Eye (tissue), 1 donor: ENCODE measurements at regions not wholly inside any gene's neighbourhood (a gene's known extent, or its start where the extent isn't known, plus 50 kb on each side); places are given as distances from the start of the nearest gene placed in this dataset.
"Not testable (repeated sequence)": the region's sequence is repeated elsewhere in the genome, so short reads cannot be mapped to it uniquely, and the experiment has no call there.

ENCODE experiments used
- DNase-seq: peaks from one replicate; pipeline ENCODE4 v3.0.0-alpha.2; 2015

DNA sequence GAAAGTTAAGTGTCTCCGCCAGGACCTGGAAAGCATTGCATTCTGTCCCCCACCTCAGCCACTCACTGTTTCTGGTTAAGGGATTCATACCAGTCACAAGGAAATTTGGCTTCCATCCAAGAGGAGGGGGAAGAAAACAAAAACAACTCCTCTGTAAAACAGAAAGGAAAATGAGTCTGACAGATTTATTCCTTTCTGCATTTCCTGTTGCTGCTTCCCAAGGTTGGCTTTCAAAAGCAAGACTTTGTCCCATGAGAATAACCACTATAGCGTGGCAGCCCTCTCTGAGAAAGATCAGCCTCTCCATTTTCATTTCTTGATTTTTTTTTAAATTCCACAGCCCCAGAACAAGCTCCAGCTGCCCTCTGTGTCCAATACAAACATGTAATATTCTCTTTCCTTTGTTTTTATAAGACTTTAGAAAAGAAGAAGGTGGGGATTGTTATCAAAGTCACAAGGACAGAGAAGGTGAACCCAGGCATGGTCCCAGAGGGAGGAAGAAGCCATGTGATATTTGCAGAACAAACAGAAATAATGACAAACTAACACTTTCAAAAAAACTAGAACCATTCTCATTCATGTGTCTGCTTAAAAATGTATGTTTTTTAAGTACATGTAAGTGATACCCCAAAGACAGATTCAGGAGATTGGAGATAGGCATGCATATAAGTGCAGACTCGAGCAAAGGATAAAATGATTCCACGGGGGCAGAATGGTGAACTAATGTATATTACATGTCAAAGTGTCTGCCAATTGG, 90.7 kb upstream of the DCLK2 start:
- DNase-seq: peak; percentile 77

DNA sequence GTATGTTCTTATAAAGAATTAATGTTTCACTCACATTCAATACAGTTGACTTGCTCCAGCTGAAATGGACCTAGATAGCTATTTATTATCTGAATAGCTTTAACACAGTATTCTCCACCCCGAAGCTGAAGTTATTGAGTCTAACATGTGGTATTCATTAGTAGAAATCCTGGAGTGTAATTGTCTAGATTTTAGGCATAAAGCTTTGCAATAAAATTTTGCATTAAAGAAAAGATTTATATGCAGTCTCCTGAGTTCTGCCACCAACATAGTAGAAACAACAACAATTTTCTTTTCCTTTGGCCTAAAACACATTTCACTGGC, 90.2 kb upstream of the DCLK2 start:
- DNase-seq: no peak

DNA sequence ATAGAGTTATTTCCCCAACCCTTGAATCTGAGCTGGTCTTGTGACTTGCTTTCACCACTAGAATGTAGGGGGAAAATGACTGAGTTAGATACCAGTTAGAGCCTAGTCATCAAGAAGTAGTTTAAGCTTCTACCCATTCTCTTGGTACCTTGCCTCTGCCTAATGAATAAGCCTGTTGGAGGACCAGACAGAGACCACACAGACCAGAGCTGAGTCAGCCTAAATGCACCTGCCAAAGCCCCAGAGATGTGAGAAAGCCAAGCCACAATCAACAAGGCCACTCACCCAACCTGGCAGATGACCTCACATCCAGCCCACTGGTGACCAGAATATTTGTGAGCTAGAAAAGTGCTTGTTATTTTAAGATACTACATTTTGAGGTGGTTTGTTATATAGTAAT, 85.2 kb upstream of the DCLK2 start:
- no peak for DNase-seq

DNA sequence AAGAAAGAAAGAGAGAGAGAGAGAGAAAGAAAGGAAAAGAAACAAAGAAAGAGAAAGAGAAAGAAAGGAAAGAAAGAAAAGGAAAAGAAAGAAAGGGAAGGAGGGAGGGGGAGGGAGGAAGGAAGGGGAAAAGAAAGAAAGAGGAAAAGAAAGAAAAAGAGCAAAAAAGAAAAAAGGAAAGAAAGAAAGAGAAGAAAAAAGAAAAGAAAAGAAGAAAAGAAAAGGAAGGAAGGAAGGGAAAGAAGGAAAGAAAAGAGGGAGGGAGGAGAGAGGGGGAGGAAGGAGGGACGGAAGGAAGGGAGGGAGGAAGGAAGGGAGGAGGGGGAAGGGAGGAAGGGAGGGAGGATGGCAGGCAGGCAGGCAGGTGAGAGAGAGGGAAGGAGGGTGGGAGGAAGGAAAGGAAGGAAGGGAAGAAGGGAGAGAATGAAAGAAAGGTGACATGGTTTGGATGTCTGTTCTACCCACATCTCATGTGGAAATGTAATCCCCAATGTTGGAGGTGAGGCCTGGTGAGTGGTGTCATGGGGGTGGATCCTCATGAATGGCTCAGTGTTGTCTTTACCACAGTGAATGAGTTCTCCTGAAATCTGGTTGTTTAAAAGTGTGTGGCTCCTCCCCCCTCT, 83.0 kb upstream of the DCLK2 start:
- no peak for DNase-seq

DNA sequence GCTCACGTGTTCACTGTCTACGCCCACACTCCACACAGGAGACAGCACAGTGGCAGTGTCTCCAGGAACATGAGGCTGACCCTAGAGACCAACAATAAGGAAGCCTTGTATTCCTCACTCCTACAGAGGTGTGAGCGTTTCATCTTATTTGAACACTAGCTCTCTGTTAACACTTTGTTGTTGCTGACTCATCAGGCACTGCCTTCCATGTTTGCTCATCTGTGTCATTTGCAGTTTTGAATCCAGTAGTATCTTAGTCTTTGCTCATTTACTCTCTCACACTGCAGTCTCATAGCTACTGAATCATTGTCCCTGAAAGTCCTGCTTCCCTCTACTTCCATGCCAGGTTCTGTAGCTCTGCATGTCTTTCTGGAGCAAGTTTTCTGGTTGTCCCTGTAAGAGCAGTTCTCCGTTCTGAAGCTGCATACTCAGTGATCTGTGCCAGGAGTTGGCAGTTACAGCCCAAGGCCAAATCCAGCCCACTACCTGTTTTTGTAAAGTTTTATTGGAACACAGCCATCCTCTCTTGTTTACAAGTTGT, 80.3 kb upstream of the DCLK2 start:
- no peak for DNase-seq

DNA sequence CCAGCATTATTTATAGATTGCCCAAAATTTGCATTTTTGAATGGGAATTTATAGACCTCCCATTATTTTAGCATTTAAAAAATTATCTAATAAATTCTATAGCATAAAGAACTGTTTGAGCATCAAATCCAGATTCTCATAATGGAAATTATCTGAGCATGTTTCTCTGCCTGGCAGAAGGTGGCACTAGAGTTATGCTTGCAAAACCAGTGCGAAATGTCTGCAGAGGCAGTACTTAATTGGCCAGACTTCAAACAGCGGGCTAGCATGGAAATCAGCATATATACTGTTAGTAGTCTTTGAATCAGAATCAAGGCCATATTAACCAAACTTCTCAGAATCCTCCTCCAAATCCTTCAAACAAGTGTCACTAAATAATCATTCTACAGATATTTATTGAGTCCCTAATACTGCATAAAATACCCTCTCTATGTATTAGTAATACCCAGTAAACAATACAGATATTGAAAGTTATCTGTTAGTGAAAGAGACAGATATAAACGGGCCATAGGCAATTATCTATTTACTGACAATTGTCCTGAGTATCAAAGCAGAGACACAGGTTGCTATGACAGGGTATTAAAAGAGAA, 78.7 kb upstream of the DCLK2 start:
- DNase-seq: peak; percentile 77

DNA sequence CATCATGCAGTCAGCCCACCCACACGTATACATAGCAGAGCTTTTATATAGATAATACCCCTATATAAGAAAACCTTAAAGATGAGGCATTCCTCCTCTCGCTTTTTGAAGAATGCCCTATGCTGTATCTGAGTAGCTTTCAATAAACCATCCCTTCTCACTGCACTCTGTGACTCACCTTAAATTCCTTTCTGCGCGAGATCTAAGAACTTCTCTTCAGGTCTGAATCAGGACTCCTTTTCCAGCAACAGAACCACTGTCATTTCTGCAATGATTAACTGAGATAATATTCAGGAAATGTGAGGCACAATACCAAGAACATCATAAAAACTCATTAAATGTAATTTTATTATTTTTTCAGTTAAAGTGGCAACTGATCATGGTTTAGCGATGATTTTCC, 76.4 kb upstream of the DCLK2 start:
- no peak for DNase-seq

DNA sequence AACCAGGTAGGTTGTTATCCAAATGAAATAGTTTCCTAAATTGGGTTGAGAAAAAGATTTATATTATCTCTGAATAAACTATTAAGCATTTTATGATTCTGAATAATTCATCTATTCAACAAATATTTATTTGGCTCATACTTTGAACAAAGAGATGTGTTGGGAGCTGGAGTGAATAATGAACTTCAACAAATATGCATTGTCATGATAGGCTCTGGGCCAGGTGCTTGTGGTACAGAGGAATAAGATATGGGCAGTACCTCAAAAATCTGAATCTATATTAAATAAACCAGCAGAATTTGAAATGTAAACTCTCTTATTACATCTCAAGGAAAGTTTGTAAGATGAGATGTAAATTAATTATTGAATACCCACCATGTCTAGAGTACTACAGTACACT, 75.7 kb upstream of the DCLK2 start:
- DNase-seq: no peak

DNA sequence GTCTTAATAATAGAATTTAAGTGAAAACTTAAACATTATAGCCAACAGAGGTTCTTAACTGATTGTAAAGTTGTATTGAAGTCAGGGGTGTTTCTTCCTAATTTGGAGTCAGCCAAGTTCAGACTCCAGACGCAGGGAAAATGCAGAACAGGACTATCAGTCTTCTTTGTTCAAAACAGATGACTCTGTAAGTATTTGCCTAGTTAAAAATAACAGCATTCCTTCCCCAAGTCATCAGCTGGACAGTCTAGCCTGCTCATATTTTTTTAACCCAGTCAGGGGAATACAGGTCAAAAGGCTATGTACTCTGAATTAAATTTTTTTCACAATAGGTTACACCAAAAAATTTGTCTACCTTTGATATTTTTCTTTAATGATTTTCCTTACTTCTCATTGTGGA, 73.8 kb upstream of the DCLK2 start:
- DNase-seq: no peak

DNA sequence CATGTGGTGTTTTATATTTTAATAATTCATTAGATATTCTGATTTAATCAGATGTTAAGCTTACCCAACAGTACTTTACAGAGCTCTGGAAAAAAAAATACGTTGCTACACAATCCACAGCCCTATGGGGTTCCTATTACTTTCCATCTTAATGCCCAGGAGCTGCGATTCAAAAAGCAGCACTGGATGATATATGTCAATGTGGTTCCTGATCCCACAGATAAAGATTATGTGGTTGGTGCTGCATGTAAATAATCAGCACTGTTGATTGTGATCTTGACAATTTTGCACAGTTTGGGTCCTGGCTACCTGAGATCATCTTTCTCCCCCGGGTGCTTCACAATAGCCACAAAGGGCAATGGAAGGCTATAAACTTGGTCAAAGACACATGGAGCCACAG, 72.7 kb upstream of the DCLK2 start:
- no peak for DNase-seq

DNA sequence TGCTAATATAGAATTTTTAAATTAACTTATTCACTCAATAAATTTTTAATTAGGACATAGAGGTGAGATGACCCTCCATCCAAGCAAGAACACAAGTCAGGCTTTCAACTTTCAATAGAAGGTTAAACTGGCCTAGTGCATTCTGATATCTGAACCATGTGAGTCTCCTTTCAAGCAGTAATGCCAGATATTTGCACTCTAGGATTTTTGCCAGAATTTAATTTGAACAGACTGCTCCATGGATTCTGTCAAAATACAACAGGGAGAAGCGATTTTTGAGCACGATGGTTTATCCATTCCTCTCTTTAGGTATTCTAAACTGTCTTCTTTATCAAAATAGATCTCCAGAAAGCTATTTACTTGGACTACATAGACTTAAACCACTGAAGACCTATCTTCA, 72.0 kb upstream of the DCLK2 start:
- peak; percentile 71 for DNase-seq

DNA sequence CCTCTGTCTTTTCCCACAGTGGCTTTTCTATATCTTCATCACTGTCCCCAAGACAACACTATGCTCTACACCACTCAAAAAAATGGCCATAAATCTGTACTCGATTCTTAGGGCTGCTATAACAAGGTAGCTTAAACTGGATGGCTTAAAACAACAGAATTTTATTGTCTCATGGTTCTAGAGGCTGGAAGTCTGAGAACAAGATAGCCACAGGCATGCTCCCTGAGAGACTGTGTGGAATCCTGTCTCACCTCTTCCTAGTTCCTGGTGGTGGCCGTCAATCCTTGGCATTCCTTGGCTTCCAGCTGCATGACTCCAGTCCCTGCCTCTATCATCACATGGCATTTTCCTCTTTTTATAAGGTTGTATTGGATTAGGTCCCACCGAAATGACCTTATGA, 70.7 kb upstream of the DCLK2 start:
- no peak for DNase-seq

DNA sequence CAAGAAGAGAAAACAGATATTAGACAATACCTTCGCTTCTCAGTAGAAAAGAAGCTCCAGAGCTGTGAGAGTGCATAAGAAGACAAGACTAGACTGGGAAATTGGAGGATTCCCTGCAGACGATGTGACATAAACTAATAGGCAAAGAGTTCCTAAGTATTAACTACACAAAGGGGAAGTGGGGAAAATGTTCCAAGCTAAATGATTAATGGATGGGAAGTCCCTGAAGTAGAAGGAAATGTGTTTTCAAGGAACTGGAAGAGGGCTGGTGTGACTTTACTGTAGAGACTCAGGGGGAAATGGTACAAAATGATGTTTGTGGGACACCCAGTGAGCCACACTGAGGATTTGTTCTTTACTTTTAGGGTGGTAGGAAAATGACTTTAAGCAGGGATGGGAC, 69.7 kb upstream of the DCLK2 start:
- no peak for DNase-seq

DNA sequence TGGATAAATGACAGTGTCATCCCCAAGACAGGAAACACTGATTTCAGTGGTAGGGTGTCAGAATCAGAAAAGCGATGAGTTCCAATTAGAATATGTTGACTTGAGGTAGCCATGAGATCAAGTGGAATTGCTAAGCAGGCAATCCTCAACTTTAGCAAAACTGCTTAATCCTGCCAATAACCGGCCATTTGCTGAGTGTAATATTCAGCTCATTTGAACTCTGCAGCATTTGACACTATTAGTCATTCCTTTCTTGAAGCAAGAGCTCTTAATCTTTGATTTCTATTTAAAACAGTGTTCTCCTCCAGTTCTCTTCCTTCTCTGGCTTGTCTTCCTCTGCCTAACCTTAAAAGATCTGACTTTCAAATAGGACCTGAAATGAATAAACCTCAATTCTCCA, 68.7 kb upstream of the DCLK2 start:
- DNase-seq: no peak

DNA sequence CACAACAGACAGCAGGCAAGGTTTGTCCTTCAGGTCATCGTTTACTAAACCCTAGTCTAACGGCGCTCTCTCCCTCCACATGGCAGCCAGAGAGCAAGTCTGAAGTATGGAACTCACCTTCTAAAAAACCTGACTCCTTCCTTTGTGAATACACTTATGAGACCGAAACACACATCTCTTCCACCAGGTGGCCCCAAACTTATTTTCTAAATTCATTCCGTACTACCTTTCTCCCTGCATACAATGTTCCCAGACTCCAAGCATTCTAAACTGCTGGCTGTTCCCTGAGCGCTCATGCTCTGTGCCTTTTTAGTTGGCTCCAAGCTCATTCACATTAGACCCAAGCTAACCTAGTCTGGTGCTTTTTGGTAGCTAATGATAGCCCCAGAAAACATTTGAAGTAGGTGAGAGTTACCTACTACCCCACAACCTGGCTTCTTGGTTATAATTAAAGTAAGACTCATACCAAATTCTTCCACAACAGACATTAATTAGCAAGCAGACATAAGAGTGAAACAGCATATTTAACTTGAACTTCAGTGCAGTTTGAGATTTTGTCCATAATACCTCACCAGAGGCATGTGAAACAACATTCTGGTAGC, 67.6 kb upstream of the DCLK2 start:
- peak; percentile 85 for DNase-seq

DNA sequence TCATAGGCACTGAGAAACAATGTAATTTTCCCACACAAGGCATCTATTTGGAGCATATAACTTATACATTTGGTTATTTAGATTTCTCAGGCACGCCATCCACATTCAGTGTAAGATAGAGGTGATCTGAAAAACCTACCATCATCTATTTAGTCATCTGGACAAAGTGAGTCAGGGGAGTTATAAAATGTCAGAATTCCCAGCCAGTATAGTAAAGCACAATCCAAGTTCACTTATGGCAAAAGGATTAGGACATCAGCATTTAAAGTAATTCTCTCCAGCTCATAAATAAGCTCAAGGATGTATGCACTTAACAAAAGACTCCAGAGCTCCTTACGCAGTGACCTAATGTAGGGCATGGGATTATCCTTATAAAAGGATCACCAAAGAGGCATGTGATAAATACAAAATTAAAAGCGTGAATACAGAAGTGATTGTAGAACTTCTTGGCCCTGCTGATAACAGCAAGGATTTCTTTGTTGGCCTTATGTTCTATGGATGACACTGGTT, 65.3 kb upstream of the DCLK2 start:
- no peak for DNase-seq

DNA sequence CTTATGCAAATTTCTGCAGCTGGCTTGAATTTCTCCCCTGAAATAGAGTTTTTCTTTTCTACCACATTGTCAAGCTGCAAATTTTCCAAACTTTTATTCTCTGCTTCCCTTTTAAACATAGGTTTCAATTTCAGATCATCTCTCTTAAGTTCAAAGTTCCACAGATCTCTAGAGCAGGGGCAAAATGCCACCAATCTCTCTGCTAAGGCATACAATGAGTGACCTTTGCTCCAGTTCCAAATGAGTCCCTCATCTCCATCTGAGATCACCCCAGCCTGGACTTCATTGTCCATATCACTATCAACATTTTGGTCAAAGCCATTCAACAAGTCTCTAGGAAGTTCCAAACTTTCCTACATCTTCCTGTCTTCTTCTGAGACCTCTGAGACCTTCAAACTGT, 62.3 kb upstream of the DCLK2 start:
- DNase-seq: not testable (repeated sequence)

DNA sequence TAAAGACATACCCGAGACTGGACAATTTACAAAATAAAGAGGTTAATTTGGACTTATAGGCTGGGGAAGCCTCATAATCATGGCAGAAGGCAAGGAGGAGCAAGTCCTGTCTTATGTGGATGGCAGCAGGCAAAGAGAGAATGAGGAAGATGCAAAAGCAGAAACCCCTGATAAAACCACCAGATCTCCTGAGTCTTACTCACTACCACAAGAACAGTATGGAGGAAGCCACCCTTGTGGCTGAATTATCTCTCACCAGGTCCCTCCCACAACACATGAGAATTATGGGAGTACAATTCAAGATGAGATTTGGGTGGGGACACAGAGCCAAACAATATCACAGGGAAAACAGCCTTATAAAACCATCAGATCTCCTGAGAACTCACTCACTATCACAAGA, 61.6 kb upstream of the DCLK2 start:
- DNase-seq: not testable (repeated sequence)

DNA sequence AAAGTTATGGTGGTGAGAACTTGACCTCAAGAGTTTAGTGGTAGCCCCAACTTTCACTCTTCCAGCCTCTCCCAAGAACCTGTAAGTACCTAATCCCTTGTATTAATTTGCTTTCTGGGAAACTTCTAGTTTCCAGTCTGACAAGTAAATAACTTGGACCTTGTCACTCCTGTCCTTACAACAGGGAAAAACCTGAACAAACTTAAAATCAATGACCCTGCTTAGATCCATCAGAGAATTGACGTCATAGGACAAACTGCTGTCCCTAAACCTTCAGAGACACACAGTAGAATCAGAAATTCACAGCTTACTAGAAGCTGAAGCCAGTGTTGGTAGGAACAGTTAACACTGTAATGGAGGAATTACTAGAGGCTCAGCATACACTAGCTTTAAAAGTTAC, 60.0 kb upstream of the DCLK2 start:
- DNase-seq: no peak

DNA sequence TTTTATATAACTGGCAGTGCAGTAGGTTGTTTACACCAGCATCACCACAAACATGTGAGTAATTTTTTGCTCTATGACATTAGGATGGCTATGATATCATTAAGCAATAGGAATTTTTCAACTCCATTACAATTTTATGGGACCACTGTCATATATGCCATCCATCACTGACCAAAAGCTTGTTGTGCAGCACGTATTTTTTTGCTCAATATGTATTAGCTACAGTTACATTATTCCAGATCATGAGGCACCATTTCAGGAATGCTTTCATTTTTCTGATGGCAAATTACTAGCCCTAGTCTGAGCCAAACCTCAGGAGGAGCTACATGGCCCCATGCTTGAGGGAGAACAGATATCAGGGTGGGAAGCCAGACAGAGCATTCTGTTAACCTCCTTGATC, 56.8 kb upstream of the DCLK2 start:
- no peak for DNase-seq

DNA sequence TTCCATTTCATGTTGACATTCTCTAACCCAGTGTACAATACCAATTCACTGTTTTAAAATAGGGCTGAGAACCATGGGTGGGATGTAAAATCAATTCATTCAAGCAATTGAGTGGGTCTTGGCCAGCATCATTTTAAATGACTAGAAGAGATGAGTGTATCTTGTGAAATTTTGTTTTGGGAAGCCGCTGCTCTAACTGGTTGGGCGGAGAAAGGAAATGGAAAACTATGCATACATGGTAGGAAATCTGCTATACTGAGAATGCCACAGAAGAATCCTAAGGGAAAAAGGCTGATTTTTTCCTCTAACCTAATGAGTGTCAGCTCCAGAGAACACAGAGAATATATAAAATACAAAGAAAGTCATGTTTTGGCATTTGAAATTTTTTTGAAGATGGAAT, 54.8 kb upstream of the DCLK2 start:
- no peak for DNase-seq

DNA sequence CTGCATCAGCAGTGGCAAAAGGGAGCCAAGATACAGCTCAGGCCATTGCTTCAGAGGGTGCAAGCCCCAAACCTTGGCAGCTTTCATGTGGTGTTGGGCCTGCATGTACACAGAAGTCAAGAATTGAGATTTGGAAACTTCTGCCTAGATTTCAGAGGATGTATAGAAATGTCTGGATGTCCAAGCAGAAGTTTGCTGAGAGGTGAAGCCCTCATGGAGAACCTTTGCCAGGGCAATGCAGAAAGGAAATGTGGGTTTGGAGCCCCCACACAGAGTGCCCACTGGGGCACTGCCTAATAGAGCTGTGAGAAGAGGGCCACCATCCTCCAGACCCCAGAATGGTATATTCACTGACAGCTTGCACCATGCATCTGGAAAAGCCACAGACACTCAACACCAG, 51.3 kb upstream of the DCLK2 start:
- not testable (repeated sequence) for DNase-seq
